Right cardiac atrium (tissue), 5 donors: ENCODE measurements at regions not wholly inside any gene's neighbourhood (a gene's known extent, or its start where the extent isn't known, plus 50 kb on each side); places are given as distances from the start of the nearest gene placed in this dataset.

ENCODE experiments used
- ATAC-seq, 2 donors: fragments of 200-7000 bp; cut with Tn5 transposase; one replicate each; pipeline versions ENCODE4 v1.8.0 to v1.9.1; 2020; ENCODE audit warnings: moderate library complexity in 2 of 2, mild to moderate bottlenecking in 1 of 2
- DNase-seq, 3 donors: peaks; one replicate each; pipeline ENCODE4 v3.0.0-alpha.2; 2020
- H3K27ac ChIP-seq: one replicate; pipeline ENCODE4 v1.5.1; 2013; ENCODE audit warnings: mild to moderate bottlenecking, low read length, control low read depth, moderate library complexity
- H3K27me3 ChIP-seq: one replicate; pipeline ENCODE4 v1.6.1; 2013; ENCODE audit not compliant: control insufficient read depth, insufficient read depth
- H3K4me1 ChIP-seq: one replicate; pipeline ENCODE4 v1.6.1; 2013; ENCODE audit warnings: low read length; ENCODE audit not compliant: control insufficient read depth, insufficient read depth
- H3K4me3 ChIP-seq: one replicate; pipeline ENCODE4 v1.5.1; 2013; ENCODE audit warnings: low read length, control low read depth
- H3K9me3 ChIP-seq: one replicate; pipeline ENCODE4 v1.6.1; 2013; ENCODE audit warnings: low read length; ENCODE audit not compliant: control insufficient read depth
- WGBS: extraction: QIAGEN DNeasy Blood & Tissue Kit; methylation state at CpG from one replicate; pipeline ENCODE4 v1.1.7; 2013; 5-methylcytosine and 5-hydroxymethylcytosine counted together
- intact Hi-C, 4 donors: fragments of 100-400 bp; cut with DNase I; formaldehyde crosslinking; loops; one replicate each; pipeline versions ENCODE4 v1.11.0 to v1.14.0; 2022 to 2023
- donor health status: healthy with polysubstance abuse.
- donor health status: DM: no; HTN: yes; CAD: no.
- donor health status: DM: no; HTN: no; CAD: no.
- donor health status: DM: no; HTN: yes; CAD: no; lungs with severe emphysema.
- donor health status: DM: yes; HTN: yes; CAD: no.

DNA sequence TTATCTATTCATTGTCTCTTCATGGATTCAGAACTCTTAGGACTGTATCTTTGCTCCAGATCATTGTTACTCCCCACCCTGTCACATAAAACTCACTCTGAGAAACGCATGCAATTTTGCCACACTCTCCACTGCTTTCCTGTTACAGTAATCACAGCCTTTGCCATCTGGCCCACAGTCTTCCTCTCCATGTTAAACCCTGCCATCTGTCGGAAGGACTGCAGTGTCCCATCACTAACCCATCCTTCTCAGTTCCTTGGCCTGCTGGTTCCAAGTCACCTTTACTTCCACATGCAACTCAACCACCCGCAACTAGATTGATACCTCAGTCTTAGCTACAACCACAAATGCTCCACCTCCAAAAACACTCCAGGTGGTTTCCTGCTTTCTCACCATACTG is 308.7 kb upstream of the FAM241A start:
- H3K9me3 ChIP-seq, result no peaks in the 10 kb centered on the region

DNA sequence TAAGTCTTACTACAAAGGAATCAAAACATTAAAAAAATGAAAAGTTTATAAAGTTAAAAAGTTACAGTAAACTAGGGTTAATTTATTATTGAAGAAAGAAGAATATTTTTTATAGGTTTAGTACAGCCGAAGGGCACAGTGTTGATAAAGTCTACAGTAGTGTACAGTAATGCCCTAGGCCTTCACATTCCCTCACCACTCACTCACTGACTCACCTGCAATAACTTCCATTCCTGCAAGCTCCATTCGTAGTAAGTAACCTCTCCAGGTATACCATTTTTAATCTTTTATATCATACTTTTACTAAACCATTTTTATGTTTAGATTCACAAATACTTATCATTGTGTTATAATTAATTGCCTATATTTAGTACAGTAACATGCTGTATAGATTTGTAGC is 307.5 kb upstream of the FAM241A start:
- no peaks in the 10 kb centered on the region for H3K9me3 ChIP-seq
- intact Hi-C loops, result no loop called here
- ATAC-seq (no peak), DNase-seq (no peak)
- 81% methylated on average over 2 of the region's 2 CpGs for WGBS
- no peak overlapping the region for H3K27ac ChIP-seq
- no peaks in the 10 kb centered on the region for H3K27me3 ChIP-seq
- H3K4me3 ChIP-seq, result no peak overlapping the region
- H3K4me1 ChIP-seq, result no peaks in the 10 kb centered on the region

More for the DNA sequence above, 308.7 kb upstream of the FAM241A start:
- Histone ChIP-seq H3K27ac (no peak overlapping the region), H3K4me1 (no peaks in the 10 kb centered on the region), H3K4me3 (no peak overlapping the region), H3K27me3 (no peaks in the 10 kb centered on the region)
- WGBS, result 82% methylated on average over 3 of the region's 3 CpGs
- ATAC-seq (no peak), DNase-seq (no peak)
- intact Hi-C loops, result no loop called here

DNA sequence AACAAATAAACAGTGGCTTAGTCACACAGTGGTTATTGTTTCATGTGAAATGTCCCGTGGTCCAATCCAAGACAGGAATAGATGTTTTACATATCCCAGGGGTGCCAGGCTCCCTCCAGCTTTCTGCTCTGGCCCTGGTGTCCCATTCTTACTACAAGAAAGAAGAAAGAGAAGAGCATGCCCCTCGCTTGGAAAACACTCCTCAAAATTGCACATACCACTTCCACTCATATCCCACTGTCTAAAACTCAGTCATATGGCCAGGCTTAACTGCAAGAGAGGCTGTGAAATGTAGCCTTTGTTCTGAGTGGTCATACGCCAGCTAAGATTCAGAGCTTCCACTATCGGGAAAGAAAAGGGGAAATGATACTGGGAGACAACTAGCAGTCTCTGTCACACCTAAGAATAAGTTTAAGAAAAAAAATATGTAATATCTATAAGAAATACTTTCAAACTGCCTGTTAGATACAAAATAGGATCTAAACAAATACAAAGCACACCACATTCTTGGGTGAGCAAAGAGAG is 306.8 kb upstream of the FAM241A start:
- no peaks in the 10 kb centered on the region for H3K27me3 ChIP-seq
- 61% methylated on average over 4 of the region's 4 CpGs for WGBS
- H3K9me3 ChIP-seq, result no peaks in the 10 kb centered on the region
- no peak overlapping the region for H3K4me3 ChIP-seq
- no peaks in the 10 kb centered on the region for H3K4me1 ChIP-seq
- DNase-seq (no peak), ATAC-seq (no peak)
- H3K27ac ChIP-seq, result no peak overlapping the region
- intact Hi-C loops, result no loop called here

DNA sequence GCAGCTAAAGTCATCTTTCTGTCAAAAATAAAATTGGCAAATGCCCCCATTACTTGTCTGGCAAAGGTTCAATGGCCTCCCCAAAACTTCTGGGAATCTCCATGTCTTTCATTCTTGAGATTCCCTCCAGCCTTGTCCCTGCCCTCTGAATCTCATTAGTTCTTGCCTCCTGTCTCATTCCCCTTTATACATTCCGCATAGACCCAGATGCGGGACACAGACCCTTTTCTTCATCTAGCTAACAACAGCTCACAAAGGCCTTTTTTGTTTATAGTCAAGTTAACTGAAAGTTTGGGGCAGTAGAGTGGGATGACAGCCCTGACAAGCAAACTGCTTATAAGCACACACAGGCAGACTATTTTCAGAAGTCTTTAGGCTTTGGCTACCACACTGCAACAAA is 306.1 kb upstream of the FAM241A start:
- intact Hi-C loops, result no loop called here
- H3K27ac ChIP-seq, result no peak overlapping the region
- H3K4me3 ChIP-seq, result no peak overlapping the region
- ATAC-seq (no peak), DNase-seq (no peak)
- H3K9me3 ChIP-seq, result no peaks in the 10 kb centered on the region
- H3K4me1 ChIP-seq, result no peaks in the 10 kb centered on the region
- 72% methylated on average over 2 of the region's 2 CpGs for WGBS
- H3K27me3 ChIP-seq, result no peaks in the 10 kb centered on the region

DNA sequence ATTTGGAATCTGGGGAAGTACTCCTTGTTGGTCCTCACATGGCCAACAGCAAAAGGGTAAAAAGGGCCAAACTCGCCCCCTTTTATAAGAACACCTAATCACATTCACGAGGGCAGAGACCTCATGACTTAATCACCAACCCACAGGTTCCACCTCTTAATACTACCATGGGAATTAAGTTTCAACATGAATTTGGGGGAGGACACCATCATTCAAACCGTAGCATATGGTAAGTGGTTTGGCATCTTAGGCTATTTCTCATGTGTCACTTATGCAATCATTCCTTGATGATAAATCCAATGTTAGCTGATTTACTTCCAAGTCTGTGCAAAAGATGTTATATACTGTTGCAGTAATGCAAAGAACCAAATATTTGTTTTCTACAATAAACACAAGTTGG is 302.9 kb upstream of the FAM241A start:
- no peaks in the 10 kb centered on the region for H3K4me1 ChIP-seq
- no peaks in the 10 kb centered on the region for H3K27me3 ChIP-seq
- no peak for ATAC-seq
- WGBS, result 72% methylated on average over 3 of the region's 3 CpGs
- no peak overlapping the region for H3K4me3 ChIP-seq
- H3K27ac ChIP-seq, result no peak overlapping the region
- H3K9me3 ChIP-seq, result no peaks in the 10 kb centered on the region
- no peak for DNase-seq
- intact Hi-C loops, result loop anchor here in 1 of 4 donors (10.0 kb wide), 1 partner anchor 198 kb away; no protein-coding TSS in a partner anchor

DNA sequence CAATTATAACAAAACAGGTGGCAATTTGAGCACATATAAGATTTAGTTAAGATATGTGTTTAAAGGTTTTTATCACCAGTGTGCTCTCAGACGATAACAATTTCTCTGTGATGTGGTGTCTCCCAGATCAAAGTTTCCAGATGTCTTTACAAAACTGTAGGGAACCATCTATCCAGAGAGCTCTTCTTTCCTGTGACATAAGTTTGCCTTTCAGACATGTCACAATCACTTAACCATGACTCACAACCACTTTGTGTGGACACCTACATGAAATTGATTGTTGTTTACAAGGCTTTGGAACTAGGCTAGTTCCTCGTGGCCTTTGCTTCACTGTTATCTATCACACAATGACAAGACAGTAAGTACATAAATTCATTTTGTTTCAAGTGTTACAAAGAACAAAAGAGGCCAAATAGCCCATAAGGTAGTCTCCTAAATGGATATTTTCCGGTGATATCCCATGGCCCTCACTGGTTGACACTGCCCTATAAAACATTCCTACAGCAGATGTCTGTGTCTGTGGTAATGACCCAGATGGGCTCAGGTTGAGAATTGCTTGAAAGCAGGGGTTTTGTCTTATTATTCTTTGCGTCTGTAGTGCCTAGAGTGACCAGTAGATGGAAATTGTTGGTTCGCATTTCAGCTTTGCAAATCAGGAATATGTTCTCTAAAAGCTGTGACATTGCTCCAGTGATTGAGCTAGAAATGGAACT is 297.8 kb upstream of the FAM241A start:
- H3K4me3 ChIP-seq, result no peak overlapping the region
- no peaks in the 10 kb centered on the region for H3K9me3 ChIP-seq
- H3K27me3 ChIP-seq, result no peaks in the 10 kb centered on the region
- no peak overlapping the region for H3K27ac ChIP-seq
- H3K4me1 ChIP-seq, result no peaks in the 10 kb centered on the region
- WGBS, result 56% methylated on average over 5 of the region's 5 CpGs
- ATAC-seq (no peak), DNase-seq (no peak)
- intact Hi-C loops, result loop anchor here in 1 of 4 donors (10.0 kb wide), 1 partner anchor 203 kb away; no protein-coding TSS in a partner anchor

DNA sequence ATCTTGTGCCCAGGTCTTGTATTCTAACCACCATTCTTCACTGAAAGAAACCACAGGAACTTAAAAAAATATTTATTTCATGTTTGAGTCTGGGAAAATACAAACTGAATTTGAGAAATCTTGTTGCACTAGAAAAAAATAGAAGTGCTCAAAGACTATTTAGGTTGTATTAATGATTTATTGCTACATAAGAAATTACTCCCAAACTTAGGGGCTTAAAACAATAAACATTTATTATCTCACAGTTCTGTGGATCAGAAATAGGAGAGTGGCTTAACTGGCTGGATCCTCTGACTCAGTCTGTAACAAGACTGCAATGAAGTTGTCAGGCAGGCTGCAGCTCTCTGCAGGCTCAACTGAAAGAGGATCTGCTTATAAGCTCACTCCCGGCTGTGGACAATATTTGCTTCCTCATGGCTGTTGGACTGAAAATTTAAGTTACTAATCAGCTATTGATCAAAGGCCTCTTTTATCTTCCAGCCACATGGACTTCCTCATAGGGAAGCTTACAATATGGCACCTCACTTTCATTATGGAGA is 295.4 kb upstream of the FAM241A start:
- DNase-seq (no peak), ATAC-seq (no peak)
- 73% methylated on average over 1 of the region's 1 CpG for WGBS
- Histone ChIP-seq H3K4me1 (no peaks in the 10 kb centered on the region), H3K27ac (no peak overlapping the region), H3K9me3 (no peaks in the 10 kb centered on the region), H3K4me3 (no peak overlapping the region), H3K27me3 (no peaks in the 10 kb centered on the region)
- intact Hi-C loops, result loop anchor here in 2 of 4 donors (10.0 kb wide), 2 partner anchors 205 to 215 kb away; no protein-coding TSS in a partner anchor

DNA sequence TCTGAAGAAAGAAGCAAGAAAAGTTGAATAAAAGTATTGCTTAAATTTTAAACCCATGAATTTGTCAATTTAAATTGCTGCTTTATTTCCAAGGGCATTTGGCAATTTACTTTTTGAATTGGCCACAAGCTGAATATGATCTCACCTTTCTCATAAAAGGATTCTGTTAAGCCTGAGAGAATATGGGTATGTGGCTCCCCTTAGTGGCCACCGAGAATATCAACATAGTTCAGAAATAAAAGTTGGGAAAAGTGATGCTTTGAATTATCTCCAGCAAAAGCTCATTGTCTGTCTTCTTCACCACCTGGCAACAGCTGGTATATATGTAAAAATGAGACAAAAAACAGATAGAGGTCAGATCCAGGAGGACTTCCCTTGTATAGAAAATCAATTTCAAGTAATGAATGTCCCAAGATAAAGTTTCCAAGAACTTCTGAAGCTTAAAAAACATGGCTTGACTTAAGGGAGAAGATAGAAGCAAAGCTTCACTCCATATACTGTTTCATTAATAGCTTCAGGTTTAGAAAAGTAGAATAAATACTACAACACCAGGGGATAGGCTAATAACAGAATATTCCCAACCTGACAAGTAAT is 290.7 kb upstream of the FAM241A start:
- intact Hi-C loops, result loop anchor here in 1 of 4 donors (10.0 kb wide), 1 partner anchor 220 kb away; no protein-coding TSS in a partner anchor
- DNase-seq (no peak), ATAC-seq (no peak)
- no peaks in the 10 kb centered on the region for H3K9me3 ChIP-seq
- no peaks in the 10 kb centered on the region for H3K27me3 ChIP-seq
- H3K4me1 ChIP-seq, result no peaks in the 10 kb centered on the region
- H3K27ac ChIP-seq, result no peak overlapping the region
- no peak overlapping the region for H3K4me3 ChIP-seq
- 3% methylated on average over 1 of the region's 1 CpG for WGBS

DNA sequence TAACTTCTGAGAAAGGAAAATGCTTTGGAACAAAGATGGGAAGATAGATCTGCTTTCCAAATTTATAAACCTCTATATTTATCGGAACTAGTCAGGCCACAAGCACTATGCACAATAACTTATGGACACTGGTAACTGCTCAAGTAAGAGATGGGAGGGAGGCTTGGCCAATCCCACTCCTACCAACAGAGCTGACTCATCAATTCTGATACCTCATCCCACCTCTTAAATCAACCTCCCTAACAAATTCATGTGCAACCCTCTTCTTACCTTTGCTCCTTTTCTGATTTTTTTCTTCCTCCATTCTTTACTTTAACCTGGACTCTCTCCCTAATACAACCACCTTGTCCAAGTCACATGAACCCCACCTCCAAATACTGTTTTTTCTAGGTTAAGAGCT is 289.9 kb upstream of the FAM241A start:
- WGBS, result 88% methylated on average over 1 of the region's 1 CpG
- DNase-seq (no peak), ATAC-seq (no peak)
- Histone ChIP-seq H3K4me1 (no peaks in the 10 kb centered on the region), H3K27me3 (no peaks in the 10 kb centered on the region), H3K4me3 (no peak overlapping the region), H3K9me3 (no peaks in the 10 kb centered on the region), H3K27ac (no peak overlapping the region)
- intact Hi-C loops, result loop anchor here in 1 of 4 donors (10.0 kb wide), 1 partner anchor 221 kb away; no protein-coding TSS in a partner anchor

DNA sequence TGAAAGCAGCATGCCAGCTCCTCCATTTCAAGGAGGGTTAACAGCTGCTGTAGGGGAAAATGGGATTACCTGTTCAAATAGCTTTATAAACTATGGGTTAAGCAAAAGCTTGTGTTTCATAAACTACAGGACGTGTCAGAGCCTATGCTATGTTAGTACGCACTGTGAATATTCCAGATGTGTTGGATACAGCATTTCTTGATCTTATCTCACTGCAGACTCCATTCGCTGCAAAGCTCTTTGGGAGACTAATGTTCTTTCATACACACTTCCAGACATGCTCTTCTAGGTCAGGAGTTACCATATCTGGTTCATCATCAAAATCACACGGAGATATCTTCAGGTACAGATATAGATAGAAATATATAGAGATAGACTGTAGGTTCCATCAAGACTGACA is 281.2 kb upstream of the FAM241A start:
- DNase-seq, result no peak
- 67% methylated on average over 4 of the region's 4 CpGs for WGBS
- intact Hi-C loops, result no loop called here
- H3K9me3 ChIP-seq, result no peaks in the 10 kb centered on the region
- no peak for ATAC-seq
- no peak overlapping the region for H3K4me3 ChIP-seq
- H3K4me1 ChIP-seq, result no peaks in the 10 kb centered on the region
- no peak overlapping the region for H3K27ac ChIP-seq
- no peaks in the 10 kb centered on the region for H3K27me3 ChIP-seq

DNA sequence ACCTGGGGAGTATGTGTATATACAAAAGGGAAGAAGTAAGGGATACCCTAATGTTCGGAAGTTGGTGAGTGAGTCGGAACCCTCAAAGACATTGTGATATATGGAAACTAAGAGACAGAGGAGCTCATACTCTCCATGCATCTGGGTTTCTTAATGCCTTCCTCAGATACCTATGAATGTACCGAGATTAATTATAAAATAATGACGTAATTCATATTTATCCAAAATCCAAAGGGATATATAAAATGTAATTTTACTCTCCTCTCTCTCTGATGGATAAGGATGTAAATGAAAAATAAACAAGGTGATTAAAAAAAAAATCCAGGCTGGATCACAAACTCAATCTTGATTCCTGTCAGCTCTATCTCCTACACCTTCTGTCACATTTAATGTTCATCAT is 275.9 kb upstream of the FAM241A start:
- WGBS, result 94% methylated on average over 4 of the region's 4 CpGs
- no peaks in the 10 kb centered on the region for H3K9me3 ChIP-seq
- DNase-seq, result no peak
- H3K4me3 ChIP-seq, result no peak overlapping the region
- intact Hi-C loops, result no loop called here
- H3K27me3 ChIP-seq, result no peaks in the 10 kb centered on the region
- no peak for ATAC-seq
- no peaks in the 10 kb centered on the region for H3K4me1 ChIP-seq
- H3K27ac ChIP-seq, result no peak overlapping the region
